ENCODE measurements at regions not wholly inside any gene's neighbourhood (a gene's known extent, or its start where the extent isn't known, plus 50 kb on each side); places are given as distances from the start of the nearest gene placed in this dataset.

GRCh38 chr1:215487466-215487865, 79.6 kb upstream of the KCTD3 start:
- BruUV-seq (replicated peaks): no TSS peak
- Histone ChIP-seq H2AK5ac (ENCODE audit: low read depth, low read length) (no peak overlapping the region), H3K27me3 (ENCODE audit: control insufficient read depth, insufficient read depth, low read length) (no peaks in the 10 kb centered on the region), H2AK9ac (replicated peaks; ENCODE audit: low read depth, low read length, poor library complexity) (no peak overlapping the region), H3K27ac (ENCODE audit: insufficient read depth, low read length) (no peak overlapping the region), H3K79me1 (ENCODE audit: low read depth in 1 of 2, low read length in 2 of 2) (no peaks in the 10 kb centered on the region), H3K18ac (ENCODE audit: low read depth, low read length) (no peak overlapping the region), H3K9me1 (ENCODE audit: insufficient read depth, low read length) (no peaks in the 10 kb centered on the region), H4K8ac (ENCODE audit: low read depth in 2 of 2, low read length in 2 of 2) (no peak overlapping the region), H3K14ac (replicated peaks; ENCODE audit: low read depth, low read length) (no peak overlapping the region), H3K36me3 (ENCODE audit: control insufficient read depth, insufficient read depth, low read length) (no peaks in the 10 kb centered on the region), H4K5ac (ENCODE audit: low read depth, low read length) (no peak overlapping the region), H2BK5ac (ENCODE audit: low read depth, low read length, poor library complexity, severe bottlenecking) (no peak overlapping the region), H4K91ac (ENCODE audit: insufficient read depth, low read depth, low read length) (no peak overlapping the region), H3K4ac (ENCODE audit: low read depth, low read length) (no peak overlapping the region), H2BK20ac (ENCODE audit: low read depth, low read length) (no peak overlapping the region), H3K4me3 (ENCODE audit: insufficient read depth, low read depth, low read length) (no peak overlapping the region), H3K4me2 (ENCODE audit: low read depth, low read length) (no peak overlapping the region), H3K9ac (ENCODE audit: low read depth, low read length) (no peak overlapping the region), H2BK15ac (ENCODE audit: low read depth, low read length) (no peak overlapping the region), H3K56ac (ENCODE audit: extremely low read depth, insufficient read depth, low read length) (no peak overlapping the region), H4K20me1 (ENCODE audit: insufficient read depth, low read length) (no peaks in the 10 kb centered on the region), H2AFZ (replicated peaks; ENCODE audit: low read length, poor library complexity) (no peak overlapping the region), H3K4me1 (ENCODE audit: control insufficient read depth, insufficient read depth, low read length) (no peaks in the 10 kb centered on the region), H2BK120ac (ENCODE audit: low read depth, low read length) (no peak overlapping the region), H3K9me3 (ENCODE audit: control insufficient read depth, insufficient read depth, low read length) (no peaks in the 10 kb centered on the region), H3K23ac (ENCODE audit: low read depth, low read length) (no peak overlapping the region)
- intact Hi-C loops (cut with micrococcal nuclease) (no loop called here), in situ Hi-C loops (cut with MboI; ENCODE audit: low sequenced_read_pairs) (no loop called here), dilution Hi-C loops (cut with HindIII; ENCODE audit: low sequenced_read_pairs, unreplicated experiment) (no loop called here)
- ChIA-PET CTCF (interaction anchor here (1.2 kb wide), 1 partner anchor 32 kb away, joined by 5 read pairs; no protein-coding TSS in a partner anchor), POLR2A (ENCODE audit: unreplicated experiment) (no interaction called here)
- DNase-seq (no peak), ATAC-seq (ENCODE audit: low read depth) (no peak)
- WGBS, 2 experiments (ENCODE audit: extremely low coverage in 2 of 2, insufficient read length in 1 of 2): no CpG with 5 or more reads among the region's 1 CpG
- TF ChIP-seq BHLHE40 (IDR thresholded peaks at IDR 0.05; ENCODE audit: low read depth, low read length) (no peak), NFE2L2 (IDR thresholded peaks at IDR 0.05; ENCODE audit: low read depth, low read length) (peak; percentile 68)

Data from IMR-90 (cell line).